ENCODE measurements at regions not wholly inside any gene's neighbourhood (a gene's known extent, or its start where the extent isn't known, plus 50 kb on each side); places are given as distances from the start of the nearest gene placed in this dataset.

GRCh38 chr5:121221483-121221882 lies 630.2 kb upstream of the FTMT start:
- no peak for DNase-seq

DNA sequence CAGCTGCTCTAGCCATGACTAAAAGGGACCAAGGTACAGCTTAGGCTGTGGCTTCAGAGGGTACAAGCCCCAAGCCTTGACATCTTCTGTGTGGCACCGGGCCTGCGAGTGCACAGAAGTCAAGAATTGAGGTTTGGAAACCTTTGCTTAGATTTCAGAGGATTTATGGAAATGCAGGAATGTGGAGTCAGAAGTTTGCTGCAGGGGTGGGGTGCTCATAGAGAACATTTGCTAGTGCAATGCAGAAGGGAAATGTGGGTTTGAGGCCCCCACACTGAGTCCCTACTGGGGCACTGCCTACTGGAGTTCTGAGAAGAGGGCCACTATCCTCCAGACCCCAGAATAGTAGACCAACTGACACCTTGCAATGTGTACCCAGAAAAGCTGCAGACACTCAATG lies 624.9 kb upstream of the FTMT start:
- DNase-seq = no peak

- DNase-seq = no peak
These were observed 611.7 kb upstream of the FTMT start for GRCh38 chr5:121239951-121240350.

GRCh38 chr5:121246971-121247370 lies 604.7 kb upstream of the FTMT start:
- no peak for DNase-seq

DNA sequence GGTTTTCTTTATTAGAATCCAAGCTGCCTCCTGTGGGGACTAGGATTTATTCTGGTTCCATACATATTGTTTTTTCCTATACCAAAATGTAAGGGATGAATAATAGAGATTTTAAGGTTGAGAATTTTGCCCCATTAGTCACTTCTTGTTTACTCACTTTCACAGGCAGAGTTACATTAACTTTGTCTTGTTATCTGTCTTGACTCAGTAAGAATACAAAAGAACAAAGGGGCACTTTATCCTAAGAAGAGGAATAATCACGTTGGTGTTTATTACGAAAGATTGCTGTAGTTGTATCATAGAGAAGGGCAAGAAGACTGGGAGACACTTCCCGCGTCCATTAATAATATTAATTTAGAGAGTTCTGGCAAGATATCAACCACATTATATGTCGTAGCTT lies 599.7 kb upstream of the FTMT start:
- no peak for DNase-seq

DNA sequence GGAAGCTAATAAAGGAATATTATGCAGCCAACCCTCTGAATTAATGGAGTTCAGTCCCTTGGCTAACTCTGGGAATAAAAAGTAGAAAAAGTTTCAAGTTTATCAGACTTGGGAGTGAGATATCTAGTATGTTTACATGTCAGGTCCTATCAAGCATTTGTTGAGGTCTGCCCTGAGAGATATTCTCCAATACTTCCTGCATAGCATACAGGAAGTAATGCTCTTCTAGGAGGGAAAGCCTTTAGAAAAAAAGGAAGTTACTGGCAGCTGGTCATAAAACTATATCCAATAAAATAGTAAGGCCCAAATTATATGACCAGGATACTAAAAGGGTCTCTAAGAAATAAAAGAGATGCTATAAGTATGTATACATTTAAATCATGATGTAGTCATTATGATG lies 594.1 kb upstream of the FTMT start:
- DNase-seq = no peak

GRCh38 chr5:121263456-121263855 lies 588.2 kb upstream of the FTMT start:
- no peak for DNase-seq

GRCh38 chr5:121264605-121265004 lies 587.1 kb upstream of the FTMT start:
- no peak for DNase-seq

DNA sequence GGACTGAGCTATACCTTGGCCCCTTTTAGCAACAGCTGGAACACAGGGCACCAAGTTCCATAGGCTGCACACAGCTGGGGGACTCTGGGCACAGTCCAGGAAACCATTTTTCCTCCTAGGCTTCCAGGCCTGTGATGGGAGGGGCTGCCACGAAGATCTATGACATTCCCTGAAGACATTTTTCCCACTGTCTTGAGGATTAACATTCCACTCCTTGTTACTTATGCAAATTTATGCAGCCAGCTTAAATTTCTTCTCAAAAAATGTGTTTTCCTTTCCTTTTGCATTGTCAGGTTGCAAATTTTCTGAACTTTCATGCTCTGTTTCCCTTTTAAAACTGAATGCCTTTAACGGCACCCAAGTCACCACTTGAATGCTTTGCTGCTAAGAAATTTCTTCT lies 580.1 kb upstream of the FTMT start:
- no peak for DNase-seq

DNA sequence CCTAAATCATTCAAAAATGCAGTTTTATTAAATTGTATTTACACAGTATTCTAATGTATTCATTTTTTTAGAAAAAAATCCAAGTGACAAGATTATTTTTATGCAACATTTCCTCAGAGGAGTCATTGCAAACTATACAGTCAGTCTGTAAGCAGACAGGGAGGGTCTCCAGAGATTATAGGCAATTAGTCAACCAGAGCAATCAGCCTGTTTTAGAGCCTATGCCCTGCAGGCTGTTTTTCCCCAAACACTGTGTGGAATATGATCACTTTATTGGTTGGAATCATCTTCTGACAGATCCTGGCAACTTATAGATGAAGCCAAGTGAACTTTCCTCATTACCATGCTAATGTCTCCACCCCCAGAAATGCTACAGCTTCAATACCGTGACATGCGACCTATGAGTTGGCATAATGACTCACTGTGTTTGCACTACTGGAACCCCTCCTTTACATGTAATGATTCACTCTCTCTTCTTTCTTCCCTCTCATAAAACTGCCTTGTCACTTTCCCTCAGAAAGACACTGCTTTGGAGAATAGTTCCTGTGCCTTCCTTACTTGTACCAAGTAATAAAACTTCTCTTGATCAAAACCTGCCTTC lies 577.7 kb upstream of the FTMT start:
- DNase-seq = no peak

- DNase-seq = no peak
These were observed 571.9 kb upstream of the FTMT start for GRCh38 chr5:121279801-121280200.

DNA sequence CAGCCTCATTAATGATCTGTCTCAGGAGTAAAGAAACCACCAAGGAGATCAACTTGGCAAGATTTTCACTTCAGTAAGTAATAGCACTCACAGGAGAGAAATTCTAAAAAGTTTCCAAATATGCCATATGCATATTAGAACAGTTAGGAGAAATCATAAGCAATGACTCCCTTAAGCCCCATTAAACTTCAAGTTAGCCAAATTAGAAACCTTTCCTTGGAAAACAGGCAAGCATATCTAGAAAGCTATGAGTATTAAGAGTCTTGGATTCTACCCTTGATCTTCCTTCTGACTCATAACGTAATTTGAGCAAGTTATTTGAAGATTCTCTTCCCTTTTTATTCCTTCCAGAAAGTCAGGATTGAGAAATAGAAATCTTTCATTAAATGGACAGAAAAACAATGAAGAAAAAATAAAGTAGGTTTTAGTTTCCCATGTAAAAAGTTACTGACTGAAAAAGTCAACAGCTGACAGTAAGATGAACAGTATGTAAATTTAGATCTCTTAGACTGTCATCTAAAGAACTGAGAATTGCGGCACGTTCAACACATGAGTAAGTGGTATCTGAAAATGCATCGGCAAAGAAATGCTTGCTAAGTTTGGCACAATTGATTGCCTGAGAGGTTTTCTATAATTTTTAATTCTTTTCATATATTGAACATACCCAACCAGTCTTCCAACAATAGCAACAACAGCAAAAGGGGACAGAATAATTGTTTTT lies 565.7 kb upstream of the FTMT start:
- no peak for DNase-seq

DNA sequence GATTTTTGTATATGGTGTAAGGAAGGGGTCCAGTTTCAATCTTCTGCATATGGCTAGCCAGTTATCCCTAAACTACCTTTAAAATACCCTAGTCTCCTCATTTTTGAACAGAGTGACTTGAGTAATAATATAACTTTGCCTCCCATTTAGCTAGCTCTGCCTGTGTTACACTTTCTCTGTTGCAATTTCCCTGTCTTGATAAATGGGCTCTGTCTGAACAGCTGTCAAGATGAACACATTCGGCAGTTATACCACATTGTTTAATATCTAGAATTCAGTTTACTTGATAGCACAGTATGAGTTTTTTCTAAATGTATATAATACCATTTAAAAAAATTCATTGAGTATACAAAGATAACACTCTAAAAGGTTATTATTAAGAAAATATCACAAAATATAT lies 562.9 kb upstream of the FTMT start:
- no peak for DNase-seq

DNA sequence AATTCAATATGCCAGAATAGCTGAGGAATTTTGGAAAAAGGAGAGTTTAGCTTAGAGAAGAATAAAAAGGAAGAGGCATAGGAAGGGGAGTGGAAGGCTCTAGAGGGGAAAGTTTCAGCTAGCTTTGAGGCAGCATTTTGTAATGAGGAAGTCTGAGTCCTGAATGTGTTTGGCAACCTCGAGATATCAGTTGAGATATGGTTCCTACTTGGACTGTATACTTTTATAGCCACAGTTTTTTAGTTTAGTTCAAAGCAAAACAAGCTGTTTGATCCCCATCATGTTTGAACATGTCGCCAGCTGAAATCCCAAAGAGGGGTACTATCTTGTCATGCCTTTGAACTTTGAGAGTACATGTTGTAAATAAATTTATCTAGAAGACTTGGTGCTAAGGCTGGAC lies 559.0 kb upstream of the FTMT start:
- no peak for DNase-seq

GRCh38 chr5:121296356-121296755 lies 555.3 kb upstream of the FTMT start:
- no peak for DNase-seq

DNA sequence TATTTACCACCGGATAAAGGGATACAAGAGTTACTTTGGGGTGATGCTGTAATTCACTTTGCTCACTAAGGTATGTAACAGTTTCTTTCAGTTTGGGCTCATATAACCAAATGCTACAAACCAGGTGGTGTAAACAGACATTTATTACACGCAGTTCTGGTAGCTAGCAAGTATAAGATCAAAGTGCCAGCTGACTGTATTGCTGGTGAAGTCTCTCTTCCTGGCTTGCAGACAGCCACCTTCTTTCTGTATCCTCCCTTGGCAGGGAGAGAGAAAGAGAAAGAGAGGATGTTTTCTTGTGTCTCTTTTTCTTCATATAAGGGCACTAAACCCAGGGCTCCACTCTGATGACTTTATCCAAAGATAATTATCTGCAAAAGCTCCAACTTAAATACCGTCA lies 552.5 kb upstream of the FTMT start:
- no peak for DNase-seq

- DNase-seq = no peak
These were observed 546.8 kb upstream of the FTMT start for GRCh38 chr5:121304838-121305237.

GRCh38 chr5:121313886-121314285 lies 537.8 kb upstream of the FTMT start:
- DNase-seq = no peak

GRCh38 chr5:121315786-121316185 lies 535.9 kb upstream of the FTMT start:
- no peak for DNase-seq

DNA sequence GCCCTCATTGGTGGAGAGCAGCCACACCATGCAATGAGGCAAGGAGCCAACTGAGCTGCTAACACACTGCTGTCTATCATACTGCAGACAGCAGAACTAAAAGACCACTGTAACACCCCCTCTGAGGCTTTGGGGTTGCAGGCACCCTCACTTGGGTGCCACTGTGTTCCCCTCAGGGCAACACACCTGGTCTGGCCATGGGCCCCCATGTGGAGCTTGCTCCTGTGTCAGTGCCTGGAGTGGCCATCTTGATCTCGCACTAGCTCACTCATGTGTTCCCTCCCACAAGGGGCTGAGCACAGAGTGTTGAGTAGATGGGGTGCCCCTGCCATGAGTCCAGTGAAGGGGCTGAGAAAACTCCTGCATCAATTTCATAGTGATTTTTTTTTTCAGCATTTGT lies 532.4 kb upstream of the FTMT start:
- no peak for DNase-seq

DNA sequence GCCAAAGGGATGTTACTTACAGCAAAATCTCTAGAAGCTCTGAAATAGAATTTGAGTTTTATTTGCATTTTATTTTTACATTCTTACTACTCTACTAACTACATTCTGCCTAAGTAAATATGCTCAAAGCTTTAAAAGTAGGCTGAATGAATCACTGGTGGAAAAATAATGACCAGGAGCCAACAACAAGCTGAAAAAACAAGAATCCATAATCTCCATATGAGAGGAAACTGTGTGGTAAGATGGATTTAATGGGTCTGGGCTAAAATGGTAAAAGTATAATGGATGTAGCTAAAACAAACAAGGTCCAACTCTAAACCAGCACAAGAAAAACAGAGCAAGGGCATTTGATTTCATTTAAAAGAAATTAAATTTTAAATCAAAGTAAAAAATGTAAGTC lies 525.8 kb upstream of the FTMT start:
- no peak for DNase-seq

DNA sequence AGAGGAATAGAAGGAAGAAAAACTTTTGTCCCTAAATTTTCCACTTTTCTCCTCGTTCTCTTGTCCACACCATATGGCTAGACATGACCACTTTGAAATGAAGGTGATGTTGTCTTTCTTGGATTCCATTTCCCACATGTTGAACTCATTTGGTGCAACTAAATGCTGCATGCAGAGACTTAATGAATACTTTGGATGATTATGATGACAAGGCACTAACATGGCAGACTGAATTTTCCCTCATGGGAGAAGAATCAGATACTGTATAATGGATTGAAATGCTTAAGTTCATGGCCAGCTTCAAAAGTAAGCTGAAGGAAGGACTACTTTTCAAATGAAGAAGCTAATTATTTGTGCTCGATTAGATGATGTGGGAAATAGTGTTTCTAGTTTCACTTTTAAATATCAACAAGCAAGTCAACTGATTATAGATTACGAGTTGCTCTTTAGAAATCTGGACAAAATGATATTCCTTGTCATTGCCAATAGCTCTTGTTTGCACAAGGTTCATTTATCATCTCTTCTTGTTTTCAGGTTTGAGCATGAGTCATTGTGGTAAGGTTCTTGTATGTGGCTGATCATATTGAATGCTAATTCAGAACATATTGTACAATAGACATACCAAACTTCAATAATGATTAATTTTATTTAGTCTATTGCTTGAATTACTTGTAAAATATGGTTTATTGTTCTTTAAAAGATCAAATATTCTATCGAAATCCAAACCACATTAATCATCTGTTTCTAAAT lies 501.3 kb upstream of the FTMT start:
- no peak for DNase-seq

DNA sequence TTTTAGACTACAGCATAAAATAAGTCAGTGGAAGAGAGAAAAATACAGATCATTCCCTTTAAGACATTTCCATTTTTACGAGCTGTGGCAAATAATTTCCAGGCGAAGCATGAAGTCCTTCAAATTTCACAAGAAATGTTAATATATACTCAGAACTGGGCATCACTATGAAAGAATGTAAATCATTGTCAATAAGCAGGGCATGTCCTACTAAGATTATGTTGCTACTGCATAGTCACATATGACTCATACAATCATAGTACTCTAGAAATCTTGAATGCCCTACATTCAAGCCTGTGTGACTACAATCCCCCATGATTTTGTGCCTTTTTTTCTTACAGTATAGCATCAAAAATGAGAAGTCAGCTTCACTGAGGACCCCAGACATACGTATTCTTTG lies 485.2 kb upstream of the FTMT start:
- no peak for DNase-seq

- no peak for DNase-seq
These were observed 478.3 kb upstream of the FTMT start for GRCh38 chr5:121373371-121373770.
